ENCODE measurements at regions not wholly inside any gene's neighbourhood (a gene's known extent, or its start where the extent isn't known, plus 50 kb on each side); places are given as distances from the start of the nearest gene placed in this dataset.
A peak's percentile ranks its signal among the peaks of the same experiment; 100 is the strongest.
"Not testable (repeated sequence)": the region's sequence is repeated elsewhere in the genome, so short reads cannot be mapped to it uniquely, and the experiment has no call there.

DNA sequence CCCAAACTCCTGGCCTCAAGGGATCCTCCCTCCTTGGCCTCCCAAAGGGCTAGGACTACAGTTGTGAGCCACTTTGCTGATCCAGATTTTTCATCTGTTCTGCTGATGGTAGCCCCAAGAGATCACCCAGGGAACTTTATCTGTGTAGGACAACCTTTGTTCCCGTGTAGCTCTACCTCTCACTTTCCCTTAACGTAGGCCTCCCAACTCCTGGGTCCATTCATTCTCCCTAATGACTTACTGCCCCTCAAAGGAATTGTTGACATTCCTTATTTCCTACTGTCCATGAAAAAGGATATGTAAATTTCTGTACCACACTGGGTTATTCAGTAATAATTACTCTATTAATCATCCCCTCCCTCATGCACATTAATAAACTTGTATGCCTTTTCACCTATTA is 51.0 kb upstream of the PHF24 start:
- no peak for DNase-seq

DNA sequence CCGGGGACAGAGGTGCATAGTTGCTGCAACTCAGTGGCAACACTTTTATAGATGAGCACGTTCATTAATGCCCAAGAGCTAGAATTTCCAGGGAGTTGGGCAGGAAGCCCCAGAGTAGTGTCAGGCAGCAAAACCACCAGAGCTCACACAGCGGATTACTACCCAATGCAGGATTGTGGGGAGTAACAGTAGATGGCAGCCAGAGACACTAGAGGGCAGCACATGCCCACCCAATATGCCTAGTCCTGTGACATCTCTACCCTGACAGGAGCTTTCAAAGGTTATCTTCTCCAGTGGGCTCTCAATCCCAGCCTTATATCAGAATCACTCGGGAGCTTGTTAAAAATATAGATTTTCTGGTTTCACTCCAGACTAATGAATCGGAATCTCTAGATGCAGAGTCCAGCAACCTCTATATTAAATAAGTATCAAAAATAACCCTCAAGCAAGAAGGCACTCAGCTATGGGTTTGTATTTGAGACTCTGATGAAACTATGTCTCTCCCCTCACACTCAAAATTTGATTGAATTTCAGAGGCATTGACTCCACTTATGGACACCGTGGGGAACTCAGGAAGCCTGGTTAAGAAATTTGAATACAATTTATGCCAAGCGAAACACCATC is 58.4 kb upstream of the PHF24 start:
- peak; percentile 76 for DNase-seq

DNA sequence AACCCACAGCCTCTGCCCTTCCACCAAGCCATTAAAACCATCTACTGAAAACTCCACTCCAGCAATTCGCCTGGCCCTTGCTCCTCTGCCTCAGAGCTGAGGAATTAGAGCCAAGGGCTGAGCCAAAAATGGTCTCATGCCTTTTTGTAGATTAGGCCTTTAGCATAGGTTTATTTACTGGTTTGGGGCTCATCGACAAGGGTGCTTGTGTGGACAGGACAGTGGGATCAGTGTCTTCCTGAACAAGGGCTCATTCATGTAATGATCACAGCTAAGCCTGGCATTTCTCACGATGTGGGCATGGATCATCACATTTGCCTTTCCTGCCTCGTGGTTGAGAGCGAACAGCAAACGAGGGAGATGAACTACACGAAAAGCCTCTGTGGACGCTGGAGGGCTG is 59.2 kb upstream of the PHF24 start:
- DNase-seq: no peak

DNA sequence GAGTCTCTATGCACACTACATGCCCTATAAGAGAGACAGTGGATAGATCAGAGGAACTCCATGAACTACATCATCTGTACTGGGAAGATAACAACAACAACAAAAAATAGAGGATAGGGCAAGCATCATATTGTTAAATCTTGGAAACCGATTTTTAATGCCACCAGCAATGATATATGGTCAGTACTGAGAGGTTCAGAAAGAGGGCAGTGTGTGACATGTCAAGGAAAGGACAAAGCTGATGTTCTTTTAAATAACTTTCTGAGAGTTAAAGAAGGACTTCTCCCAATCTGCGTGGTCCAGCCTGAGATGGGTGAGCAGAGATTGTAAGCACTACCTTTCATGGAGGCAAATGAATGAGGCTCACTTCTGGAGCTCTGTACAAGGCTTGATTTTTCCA is 62.0 kb upstream of the PHF24 start:
- no peak for DNase-seq

DNA sequence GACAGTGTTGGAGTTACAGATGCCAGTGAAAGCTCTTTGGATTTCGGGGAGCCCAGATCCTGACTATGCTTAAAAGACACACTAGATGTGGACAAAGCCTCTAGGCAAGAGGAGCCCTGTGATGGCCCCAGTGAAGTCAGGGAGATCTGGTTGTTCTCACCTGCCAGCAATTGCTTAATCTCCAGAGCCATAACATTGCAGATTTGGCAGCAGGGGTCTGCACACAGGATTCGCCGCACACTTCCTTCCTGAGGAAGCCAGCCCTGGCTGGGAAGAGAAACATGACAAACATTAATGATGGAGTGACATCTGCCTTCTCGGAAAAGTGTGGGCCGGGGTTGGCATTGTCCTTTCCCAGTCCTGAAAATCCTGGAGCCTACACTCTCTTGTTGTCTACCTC is 65.2 kb upstream of the PHF24 start:
- no peak for DNase-seq

DNA sequence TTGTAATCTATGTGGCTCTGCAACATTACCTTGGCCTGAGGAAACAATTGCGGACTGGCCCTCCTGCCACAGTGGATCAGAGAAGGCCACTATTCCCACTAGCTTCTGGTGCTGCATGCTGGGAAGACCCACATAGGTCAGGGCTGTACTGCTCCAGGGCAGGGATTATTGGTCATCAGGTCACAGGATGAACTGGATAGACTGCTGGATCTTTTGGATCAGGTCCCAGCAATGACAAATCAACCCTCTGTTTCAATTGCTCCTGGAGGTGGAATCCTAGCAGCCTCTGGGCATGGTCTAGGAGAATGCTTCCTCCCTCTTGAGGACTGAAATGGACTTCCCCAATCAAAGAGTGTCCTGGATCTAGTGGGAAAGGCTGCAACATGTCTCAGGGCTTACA is 66.7 kb upstream of the PHF24 start:
- DNase-seq: peak; percentile 29

DNA sequence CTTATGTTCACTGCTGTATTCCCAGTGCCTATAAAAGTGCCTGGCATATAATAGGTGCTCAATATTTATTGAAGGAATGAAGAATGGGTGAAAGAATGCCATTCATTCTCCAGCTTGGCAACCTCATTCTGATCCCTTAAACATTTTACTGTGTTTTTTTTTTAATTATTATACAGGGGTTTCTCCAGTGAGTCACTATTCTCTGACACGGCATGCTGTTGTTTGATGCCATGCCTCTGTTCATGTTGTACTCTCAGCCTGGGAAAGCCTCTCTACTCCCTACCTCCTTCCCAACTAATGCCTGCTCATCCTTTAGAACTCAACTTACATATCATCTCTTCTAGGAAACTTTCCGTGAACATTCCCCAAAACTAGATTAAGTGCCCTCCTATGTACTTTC is 70.2 kb upstream of the PHF24 start:
- DNase-seq: no peak

DNA sequence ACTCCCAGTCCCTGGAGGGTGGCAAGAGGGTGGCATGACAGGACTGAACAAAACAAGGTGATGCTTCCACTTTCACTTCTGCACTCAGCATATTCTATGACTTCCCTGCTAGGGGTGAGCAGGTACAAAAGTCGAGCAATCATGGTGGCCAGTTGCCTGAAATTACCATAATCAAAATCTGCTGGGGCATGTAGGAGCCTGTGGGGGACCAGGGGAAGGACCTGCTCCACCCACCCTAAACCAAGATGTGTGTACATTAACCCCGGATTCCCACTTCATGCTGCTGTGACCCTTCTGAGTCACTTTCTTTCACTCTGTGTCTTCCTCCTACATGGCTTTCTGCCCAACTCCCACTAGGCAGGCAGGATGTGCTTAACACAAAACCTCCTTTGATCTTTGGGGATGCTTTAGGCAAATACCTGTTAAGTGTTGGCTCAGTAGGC is 73.3 kb upstream of the PHF24 start:
- no peak for DNase-seq

DNA sequence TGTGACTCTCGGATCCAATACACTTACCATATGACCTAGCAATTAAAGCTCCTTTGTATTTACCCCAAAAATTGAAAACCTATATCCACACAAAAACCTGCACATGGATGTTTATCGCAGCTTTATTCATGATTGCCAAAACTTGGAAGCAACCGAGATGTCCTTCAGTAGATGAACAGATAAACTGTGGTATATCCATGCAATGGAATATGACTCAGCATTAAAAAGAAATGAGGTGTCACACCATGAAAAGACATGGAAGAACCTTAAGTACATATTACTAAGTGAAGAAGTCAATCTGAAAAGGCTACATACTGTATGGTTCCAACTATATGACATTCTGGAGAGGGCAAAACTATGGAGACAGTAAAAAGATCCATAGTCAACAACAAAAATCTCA is 82.0 kb upstream of the PHF24 start:
- no peak for DNase-seq

DNA sequence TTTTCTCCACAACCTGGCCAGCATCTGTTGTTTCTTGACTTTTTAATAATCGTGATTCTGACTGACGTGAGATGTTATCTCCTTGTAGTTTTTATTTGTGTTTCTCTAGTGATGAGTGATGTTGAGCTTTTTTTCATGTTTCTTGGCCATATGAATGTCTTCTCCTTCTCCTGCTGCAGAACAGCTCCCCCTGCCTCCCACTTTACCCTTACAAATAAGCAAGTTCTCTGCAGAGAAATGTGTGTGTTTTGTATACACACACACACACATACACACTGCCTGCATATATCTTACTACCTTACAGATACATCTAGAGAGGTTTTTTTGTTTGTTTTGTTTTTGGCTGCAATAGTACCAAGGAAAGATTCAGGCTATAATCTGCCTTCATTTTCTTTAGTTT is 88.7 kb upstream of the PHF24 start:
- DNase-seq: peak; percentile 8

DNA sequence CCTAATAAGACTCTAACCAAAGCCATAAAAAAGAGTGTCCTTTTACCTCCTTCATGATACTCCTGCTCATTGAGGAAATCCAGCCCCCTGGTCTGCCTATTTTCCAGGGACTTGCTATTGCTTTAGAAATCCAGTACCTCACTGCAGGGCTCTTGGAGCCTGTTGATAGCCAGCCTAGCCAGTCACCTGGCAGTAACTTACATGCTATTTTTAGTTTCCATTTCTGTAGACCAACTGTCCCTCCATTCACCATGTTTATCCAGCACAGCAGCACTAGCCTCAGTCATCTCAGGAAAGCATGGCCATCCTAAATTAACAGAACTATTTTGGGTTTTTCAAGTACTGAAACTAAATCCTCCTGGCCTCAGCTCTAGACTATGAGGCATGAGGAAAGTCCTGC is 91.5 kb upstream of the PHF24 start:
- no peak for DNase-seq

DNA sequence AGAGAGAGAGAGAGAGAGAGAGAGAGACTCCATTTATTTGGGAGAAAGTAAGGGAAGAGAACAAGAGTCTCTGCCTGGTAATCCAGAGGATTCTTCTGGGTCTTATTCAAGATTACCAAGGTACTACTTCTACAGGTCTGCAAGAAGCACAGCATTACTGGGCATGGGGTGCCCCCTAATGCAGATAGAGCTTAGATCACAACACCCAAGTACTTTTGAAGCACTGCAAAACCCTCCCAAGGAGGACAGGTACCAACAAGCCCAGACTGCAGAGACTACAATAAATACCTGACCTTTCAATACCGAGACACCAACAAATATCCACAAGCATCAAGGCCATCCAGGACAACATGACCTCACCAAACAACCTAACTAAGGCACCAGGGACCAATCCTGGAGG is 94.7 kb upstream of the PHF24 start:
- no peak for DNase-seq

DNA sequence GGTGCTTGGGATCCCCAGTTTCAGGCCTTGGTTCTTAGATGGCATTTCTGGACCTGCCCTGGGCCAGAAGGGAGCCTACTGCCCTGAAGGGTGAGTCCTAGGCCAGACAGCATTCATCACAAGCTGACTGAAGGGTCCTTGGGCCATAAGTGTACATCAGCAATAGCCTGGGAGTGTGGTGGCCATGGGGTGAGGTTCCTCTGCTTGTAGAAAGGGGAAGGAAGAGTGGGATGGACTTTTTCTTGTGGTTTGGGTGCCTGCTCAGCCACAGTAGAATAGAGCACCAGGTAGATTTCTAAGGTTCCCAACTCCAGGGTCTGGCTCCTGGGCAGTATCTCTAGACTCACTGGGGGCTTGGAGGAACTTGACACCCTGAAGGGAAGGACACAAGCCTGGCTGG is 95.2 kb upstream of the PHF24 start:
- no peak for DNase-seq

DNA sequence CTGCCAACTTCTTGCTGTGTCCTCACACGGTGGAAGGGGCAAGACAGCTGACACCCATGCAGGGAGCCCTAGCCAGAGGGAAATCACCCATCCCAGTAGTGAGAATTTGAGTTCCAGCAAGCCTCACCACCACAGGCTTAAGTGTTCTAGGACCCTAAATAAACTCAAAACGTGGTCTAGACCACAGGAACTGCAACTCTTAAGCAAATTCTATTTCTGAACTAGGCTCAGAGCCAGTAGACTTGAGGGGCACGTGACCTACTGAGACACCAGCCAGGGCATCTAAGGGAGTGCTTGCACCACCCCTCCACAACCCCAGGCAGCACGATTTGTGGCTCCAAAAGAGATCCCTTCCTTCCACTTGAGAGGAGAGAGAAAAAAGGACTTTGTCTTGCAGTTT is 96.0 kb upstream of the PHF24 start:
- DNase-seq: no peak

DNA sequence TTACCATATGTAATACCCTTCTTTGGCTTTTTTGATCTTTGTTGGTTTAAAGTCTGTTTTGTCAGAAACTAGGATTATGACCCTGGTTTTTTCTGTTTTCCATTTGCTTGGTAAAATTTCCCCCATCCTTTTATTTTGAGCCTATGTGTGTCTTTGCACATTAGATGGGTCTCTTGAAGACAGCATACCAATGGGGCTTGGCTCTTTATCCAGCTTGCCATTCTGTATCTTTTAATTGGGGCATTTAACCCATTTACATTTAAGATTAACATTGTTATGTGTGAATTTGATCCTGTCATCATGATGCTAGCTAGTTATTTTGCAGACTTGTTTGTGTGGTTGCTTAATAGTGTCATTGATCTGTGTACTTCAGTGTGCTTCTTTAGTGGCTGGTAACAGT is 103.1 kb upstream of the PHF24 start:
- not testable (repeated sequence) for DNase-seq

DNA sequence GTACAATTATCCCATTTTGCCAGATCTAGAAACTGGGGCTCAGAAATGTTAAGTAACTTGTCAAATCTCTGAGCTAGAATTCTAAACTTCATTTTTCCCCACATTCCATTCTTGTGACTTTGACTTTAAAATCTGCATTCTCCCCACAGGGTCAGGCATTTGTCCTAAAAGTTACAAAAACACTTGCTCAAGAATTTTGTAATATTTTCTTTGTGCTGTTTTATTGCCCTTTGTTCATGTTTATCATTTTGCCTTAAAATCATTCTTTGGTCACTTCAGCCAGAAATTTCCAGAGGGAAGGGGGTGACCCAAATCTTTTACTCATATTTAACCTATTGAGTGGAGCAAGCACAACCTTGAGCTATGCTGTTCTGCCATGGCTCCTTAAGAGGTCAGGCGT is 120.1 kb upstream of the CCL21 start:
- DNase-seq: peak; percentile 24

DNA sequence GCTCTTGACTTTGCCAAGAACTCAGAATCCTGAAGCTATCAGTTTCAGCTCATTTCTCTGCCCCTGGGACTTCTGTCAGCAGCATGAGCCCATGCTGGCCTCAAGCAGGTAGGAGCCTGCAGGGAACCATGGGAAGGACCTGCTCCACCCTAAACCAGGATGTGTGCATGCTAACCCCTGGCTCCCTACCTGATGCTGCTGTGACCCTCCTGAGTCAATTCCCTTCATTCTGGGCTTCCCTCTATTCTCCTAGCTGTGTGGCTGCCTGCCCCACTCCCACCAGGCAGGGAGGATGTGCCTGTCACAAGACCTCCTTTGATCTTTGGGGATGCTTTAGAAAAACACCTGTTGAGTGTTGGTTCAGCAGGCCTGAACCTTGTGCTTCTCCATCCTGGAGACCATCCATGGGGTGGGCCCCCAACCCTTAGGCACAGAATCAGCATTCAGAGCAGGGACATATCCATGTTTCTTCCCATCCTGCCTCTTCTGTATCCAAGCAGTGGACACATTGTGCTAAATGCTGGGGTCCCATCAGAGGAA is 117.1 kb upstream of the CCL21 start:
- DNase-seq: no peak

DNA sequence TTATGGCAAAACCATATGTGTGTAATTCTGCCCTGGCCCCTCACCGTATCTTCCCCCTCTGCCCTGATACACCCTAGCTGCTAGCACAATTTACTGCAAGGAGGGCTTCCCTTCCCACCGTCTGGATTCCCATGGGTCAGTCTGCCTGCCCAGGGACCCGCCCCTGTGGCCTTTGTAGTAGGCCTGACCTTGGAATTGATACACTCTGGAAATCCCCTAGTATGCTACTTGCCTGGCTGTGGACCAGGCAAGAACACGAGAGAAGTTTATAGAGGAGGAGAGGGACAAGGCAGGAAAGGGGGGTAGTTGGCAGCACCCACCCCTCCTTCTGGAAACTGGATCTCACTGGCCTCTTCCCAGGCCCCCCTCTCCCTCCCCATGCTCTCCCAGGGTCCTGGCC is 115.8 kb upstream of the CCL21 start:
- DNase-seq: no peak

DNA sequence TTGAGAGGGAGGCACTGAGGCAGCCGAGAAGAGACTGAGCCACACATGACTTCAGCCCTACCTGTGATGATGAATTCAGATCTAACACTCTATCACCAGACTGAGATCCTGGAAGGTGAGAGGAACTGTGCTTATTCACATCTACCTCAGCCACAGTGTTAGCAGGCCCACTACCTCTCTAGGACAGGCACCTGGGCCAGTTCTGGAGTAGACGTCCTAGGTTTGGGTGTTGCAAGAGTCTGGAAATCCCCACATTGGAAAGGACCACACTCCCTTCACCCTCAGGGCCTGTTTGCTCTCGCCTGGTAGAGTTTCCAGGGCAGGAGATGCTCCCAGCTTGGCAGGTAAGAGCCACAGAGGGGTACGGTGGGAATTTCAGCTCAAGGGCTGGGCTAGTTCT is 113.8 kb upstream of the CCL21 start:
- DNase-seq: no peak

DNA sequence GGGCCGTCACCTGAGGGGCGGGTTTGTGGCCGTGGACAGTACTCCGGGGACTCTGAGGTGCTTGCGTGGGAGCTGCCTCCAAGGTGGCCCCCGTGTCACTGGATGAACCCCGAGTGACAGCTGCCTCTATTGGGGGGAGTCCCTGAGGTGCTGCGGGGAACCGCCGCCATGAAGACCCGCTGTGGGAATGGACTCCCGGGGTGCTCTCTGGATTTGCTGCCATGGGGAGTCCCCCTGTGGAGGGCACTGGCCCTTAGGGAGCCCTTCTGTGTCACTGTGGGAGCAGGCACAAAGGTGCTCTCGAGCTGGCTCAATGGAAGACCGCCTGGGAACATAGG is 100.2 kb upstream of the CCL21 start:
- DNase-seq: no peak

DNA sequence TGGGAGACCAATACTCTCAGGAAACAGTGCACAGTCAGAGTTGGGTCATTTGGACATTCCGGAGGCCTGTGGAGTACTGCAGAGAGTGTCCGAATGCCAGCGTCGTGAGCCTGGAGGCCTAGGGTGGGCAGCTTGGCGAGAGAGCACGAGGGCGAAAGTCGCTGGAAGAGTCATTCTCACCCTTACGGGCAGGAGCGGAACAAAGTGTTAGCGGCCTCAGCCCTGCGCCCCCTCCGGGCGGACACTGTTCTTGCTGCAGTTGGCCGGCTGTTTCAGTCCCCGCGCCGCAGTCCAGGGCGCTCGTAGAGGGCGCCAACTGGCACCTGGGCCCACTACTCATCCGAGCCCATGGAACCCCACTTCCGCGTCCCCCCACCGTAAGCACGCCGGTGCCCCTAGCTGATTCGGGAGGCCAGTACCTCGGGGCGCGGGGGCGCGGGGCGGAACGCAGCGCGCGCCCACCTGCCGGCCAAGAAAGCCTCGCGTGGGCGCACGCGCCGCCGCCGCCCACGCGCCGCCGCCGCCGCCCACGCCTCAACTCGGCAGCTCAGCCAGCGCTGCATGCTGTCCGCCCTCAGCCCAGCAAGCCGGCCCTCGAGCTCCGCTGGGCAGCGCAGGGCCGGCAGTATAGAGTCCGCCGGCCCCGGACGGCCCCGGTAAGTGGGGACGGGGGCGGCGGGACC is 99.7 kb upstream of the CCL21 start:
- DNase-seq: peak; percentile 6

DNA sequence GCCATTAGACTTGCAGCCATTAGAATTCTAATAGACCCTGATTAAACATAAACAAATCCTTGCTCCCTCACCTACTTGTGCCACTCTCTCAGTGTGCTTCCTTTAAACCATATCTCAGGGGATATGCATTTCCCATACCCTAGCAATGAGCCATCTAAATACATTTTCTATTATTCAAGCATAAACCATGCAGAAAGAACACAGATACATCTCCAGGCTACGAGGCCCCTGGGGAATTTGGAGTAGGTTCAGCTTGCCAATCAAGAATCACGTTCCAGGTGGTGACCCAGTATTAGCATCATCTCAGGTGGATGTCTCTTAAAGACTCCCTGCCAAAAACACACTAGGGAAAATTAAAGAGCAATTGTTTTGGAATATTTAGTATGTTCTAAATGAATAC is 93.0 kb upstream of the CCL21 start:
- no peak for DNase-seq

DNA sequence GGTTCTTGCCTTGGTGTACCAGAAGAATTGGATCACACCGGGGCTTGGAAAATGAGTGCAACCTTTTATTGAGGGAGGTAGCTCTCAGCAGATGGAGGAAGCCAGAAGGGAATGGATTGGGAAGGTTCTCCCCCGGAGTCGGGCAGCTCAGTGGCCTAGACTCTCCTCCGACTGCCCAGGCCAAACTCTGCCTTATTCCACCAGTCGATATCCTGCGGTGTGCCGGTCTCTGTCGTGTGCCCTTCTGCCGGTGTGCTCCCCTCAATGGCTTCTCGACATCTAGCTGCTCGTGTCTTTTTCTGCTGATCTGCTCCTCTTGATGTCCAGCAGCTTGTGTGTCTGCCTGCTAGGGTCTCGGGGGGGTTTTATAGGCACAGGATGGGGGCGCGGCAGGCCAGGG is 87.4 kb upstream of the CCL21 start:
- no peak for DNase-seq

DNA sequence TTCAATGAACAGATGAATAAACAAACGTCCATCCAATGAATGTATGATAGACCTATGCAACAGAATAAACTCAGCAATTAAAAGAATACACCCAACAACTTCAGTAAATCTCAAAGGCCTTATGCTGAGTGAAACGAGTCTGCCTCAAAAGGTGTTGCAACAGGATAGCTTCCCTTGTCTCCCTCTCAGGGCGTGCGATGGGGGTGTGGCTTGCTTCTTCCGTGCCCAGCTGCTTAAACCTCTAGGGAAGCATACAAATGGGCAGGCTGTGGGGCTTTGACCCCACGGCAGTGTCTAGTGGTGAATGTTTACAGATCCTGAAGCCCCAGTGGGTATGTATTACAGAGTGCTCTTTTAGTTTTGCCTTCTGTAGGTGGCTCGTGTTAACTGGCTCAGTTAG is 87.0 kb upstream of the CCL21 start:
- DNase-seq: no peak

DNA sequence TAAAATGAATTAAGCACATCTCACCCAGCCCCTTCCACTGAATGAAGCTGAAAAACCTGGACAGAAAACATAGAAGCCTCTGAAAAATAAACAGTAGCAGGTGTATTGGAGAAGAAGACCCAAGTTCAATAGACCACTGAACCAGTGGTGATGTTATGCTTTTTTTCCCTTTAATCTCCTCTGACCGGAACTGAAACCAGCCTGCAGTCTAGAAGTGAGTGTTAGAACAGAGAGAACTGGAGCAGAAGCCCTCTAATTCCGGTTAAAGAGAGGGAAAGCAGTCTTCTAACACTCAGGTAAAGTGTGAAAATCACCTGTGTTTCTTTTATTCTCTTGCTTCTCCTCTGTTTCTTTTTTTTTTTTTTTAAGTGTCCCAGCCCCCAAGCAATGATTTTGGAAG is 83.5 kb upstream of the CCL21 start:
- DNase-seq: no peak
